SU-DHL-6 (cell line): ENCODE measurements at regions not wholly inside any gene's neighbourhood (a gene's known extent, or its start where the extent isn't known, plus 50 kb on each side); places are given as distances from the start of the nearest gene placed in this dataset.
A peak's percentile ranks its signal among the peaks of the same experiment; 100 is the strongest.

Experiments used
- H2AFZ ChIP-seq: fragments of 200-600 bp; sonication (generic); 2 replicates; pipeline ENCODE4 v1.6.1; 2014; ENCODE audit warnings: low read depth, mild to moderate bottlenecking, moderate library complexity, mixed read lengths, antibody characterized with exemption, low read length; ENCODE audit not compliant: severe bottlenecking
- H3F3A ChIP-seq: fragments of 200-600 bp; shearing (Covaris generic); 2 replicates; pipeline ENCODE4 v1.6.0; 2016; ENCODE audit warnings: antibody characterized with exemption, mild to moderate bottlenecking; ENCODE audit not compliant: insufficient read depth
- H3K27ac ChIP-seq: fragments of 200-600 bp; sonication (generic); 2 replicates; pipeline ENCODE4 v1.5.1; 2016; ENCODE audit warnings: low read depth, mild to moderate bottlenecking, low read length, moderate library complexity, mixed read lengths
- H3K27me3 ChIP-seq: fragments of 200-600 bp; sonication (generic), shearing (Covaris generic); 2 replicates; pipeline ENCODE4 v1.6.0; 2014; ENCODE audit warnings: mild to moderate bottlenecking, low read length
- H3K36me3 ChIP-seq: fragments of 200-600 bp; sonication (generic); 2 replicates; pipeline ENCODE4 v1.6.1; 2014; ENCODE audit warnings: mild to moderate bottlenecking, low read length, mixed read lengths
- H3K4me2 ChIP-seq: fragments of 300-600, 200-600 bp; shearing (Covaris generic), sonication (generic); 2 replicates; pipeline ENCODE4 v1.6.0; 2014; ENCODE audit warnings: low read length, low read depth, mild to moderate bottlenecking; ENCODE audit not compliant: poor library complexity, severe bottlenecking
- H3K4me3 ChIP-seq: fragments of 200-600 bp; sonication (generic); 2 replicates; pipeline ENCODE4 v1.5.1; 2014; ENCODE audit warnings: antibody characterized with exemption, low read length, mild to moderate bottlenecking, mixed read lengths; ENCODE audit not compliant: insufficient read depth, poor library complexity, severe bottlenecking
- H3K79me2 ChIP-seq: fragments of 200-600 bp; sonication (generic); 2 replicates; pipeline ENCODE4 v1.6.1; 2014; ENCODE audit warnings: mild to moderate bottlenecking, low read length, moderate library complexity; ENCODE audit not compliant: insufficient read depth
- H3K9ac ChIP-seq: fragments of 200-600 bp; sonication (generic); 2 replicates; pipeline ENCODE4 v1.7.0; 2014; ENCODE audit warnings: mild to moderate bottlenecking, low read length
- H3K9me2 ChIP-seq: fragments of 200-600 bp; sonication (generic); replicated peaks from 2 replicates; pipeline ENCODE4 v1.6.1; 2014; ENCODE audit warnings: low read length; ENCODE audit not compliant: insufficient read depth
- H3K9me3 ChIP-seq: fragments of 200-600 bp; sonication (generic); 2 replicates; pipeline ENCODE4 v1.6.1; 2014; ENCODE audit warnings: low read length, mixed read lengths; ENCODE audit not compliant: insufficient read depth
- H4K20me1 ChIP-seq: fragments of 200-600 bp; sonication (generic); 2 replicates; pipeline ENCODE4 v1.6.1; 2014; ENCODE audit warnings: low read depth, mild to moderate bottlenecking, antibody characterized with exemption, low read length, moderate library complexity, mixed read lengths
- CTCF ChIP-seq: fragments of 200-600 bp; sonication (generic); IDR thresholded peaks from one replicate; pipeline ENCODE4 v1.5.1; 2017; ENCODE audit warnings: antibody characterized with exemption, mild to moderate bottlenecking, low read length, moderate library complexity; ENCODE audit not compliant: insufficient read depth, poor library complexity, severe bottlenecking
- EZH2phosphoT487 ChIP-seq: fragments of 200-600 bp; sonication (generic), shearing (Covaris generic); conservative IDR thresholded peaks from 2 replicates; pipeline ENCODE4 v1.6.1; 2018; ENCODE audit warnings: mild to moderate bottlenecking, antibody characterized with exemption, low read length, moderate library complexity, mixed read lengths

GRCh38 chr9:27888661-27889295 is 315.5 kb upstream of the C9orf72 start:
- Histone ChIP-seq H3K9me3 (no peaks in the 10 kb centered on the region), H3K4me3 (no peak overlapping the region), H3K9me2 (0 out of 2 replicates have a peak, but pooled peaks cover 3% of the 10 kb centered on the region), H3K9ac (no peak overlapping the region), H3K36me3 (no peaks in the 10 kb centered on the region), H3F3A (no peaks in the 10 kb centered on the region), H3K27me3 (no peaks in the 10 kb centered on the region), H3K4me2 (no peak overlapping the region), H3K79me2 (no peaks in the 10 kb centered on the region), H2AFZ (no peak overlapping the region), H3K27ac (no peak overlapping the region), H4K20me1 (no peaks in the 10 kb centered on the region)
- TF ChIP-seq EZH2phosphoT487 (no peak), CTCF (peak; percentile 71)

- Histone ChIP-seq H3K27me3 (no peaks in the 10 kb centered on the region), H3K4me2 (no peak overlapping the region), H4K20me1 (no peaks in the 10 kb centered on the region), H3K4me3 (no peak overlapping the region), H3K9ac (no peak overlapping the region), H2AFZ (no peak overlapping the region), H3K79me2 (no peaks in the 10 kb centered on the region), H3K9me2 (no peaks in the 10 kb centered on the region), H3F3A (no peaks in the 10 kb centered on the region), H3K36me3 (no peaks in the 10 kb centered on the region), H3K27ac (no peak overlapping the region), H3K9me3 (no peaks in the 10 kb centered on the region)
- no peak for TF ChIP-seq CTCF
- TF ChIP-seq EZH2phosphoT487, result no peak
Observed at GRCh38 chr9:27924502-27924901, 351.2 kb upstream of the C9orf72 start.

- no peak for TF ChIP-seq CTCF
- TF ChIP-seq EZH2phosphoT487, result no peak
- no peaks in the 10 kb centered on the region for H3F3A ChIP-seq
- no peaks in the 10 kb centered on the region for H4K20me1 ChIP-seq
- no peak overlapping the region for H3K4me2 ChIP-seq
- H3K9me2 ChIP-seq, result no peaks in the 10 kb centered on the region
- no peaks in the 10 kb centered on the region for H3K27me3 ChIP-seq
- H2AFZ ChIP-seq, result no peak overlapping the region
- no peaks in the 10 kb centered on the region for H3K79me2 ChIP-seq
- no peaks in the 10 kb centered on the region for H3K9me3 ChIP-seq
- H3K4me3 ChIP-seq, result no peak overlapping the region
- no peaks in the 10 kb centered on the region for H3K36me3 ChIP-seq
- H3K27ac ChIP-seq, result no peak overlapping the region
- no peak overlapping the region for H3K9ac ChIP-seq
Observed at GRCh38 chr9:27925815-27926214, 352.5 kb upstream of the C9orf72 start.

GRCh38 chr9:27929841-27930240 is 356.6 kb upstream of the C9orf72 start:
- Histone ChIP-seq H3K27me3 (no peaks in the 10 kb centered on the region), H3K27ac (no peak overlapping the region), H3K79me2 (no peaks in the 10 kb centered on the region), H3K4me2 (no peak overlapping the region), H3F3A (no peaks in the 10 kb centered on the region), H3K9me2 (no peaks in the 10 kb centered on the region), H3K9me3 (no peaks in the 10 kb centered on the region), H3K4me3 (no peak overlapping the region), H2AFZ (no peak overlapping the region), H3K36me3 (no peaks in the 10 kb centered on the region), H3K9ac (no peak overlapping the region), H4K20me1 (no peaks in the 10 kb centered on the region)
- no peak for TF ChIP-seq EZH2phosphoT487
- TF ChIP-seq CTCF, result no peak
